Cardiac fibroblast (primary cell): ENCODE measurements at regions not wholly inside any gene's neighbourhood (a gene's known extent, or its start where the extent isn't known, plus 50 kb on each side); places are given as distances from the start of the nearest gene placed in this dataset.

Experiments
- DNase-seq, 2 donors: peaks; one replicate each; pipeline versions ENCODE4 v3.0.0 to v3.0.0-alpha.2; 2010; ENCODE audit warnings: low read depth in 2 of 2
- H3K4me3 ChIP-seq, 2 donors: replicated peaks in 1 of 2; 1 replicate in 1 of 2; 2 replicates in 1 of 2; pipeline ENCODE4 v1.5.1; 2011; ENCODE audit warnings: low read depth in 2 of 2, low read length in 2 of 2, mild to moderate bottlenecking in 2 of 2, moderate library complexity in 1 of 2
- TF ChIP-seq, protein P1 (sequence below): IDR thresholded peaks from one replicate; pipeline ENCODE4 v1.5.1; 2011; ENCODE audit warnings: low read depth, mild to moderate bottlenecking, low read length, inconsistent platforms

DNA sequence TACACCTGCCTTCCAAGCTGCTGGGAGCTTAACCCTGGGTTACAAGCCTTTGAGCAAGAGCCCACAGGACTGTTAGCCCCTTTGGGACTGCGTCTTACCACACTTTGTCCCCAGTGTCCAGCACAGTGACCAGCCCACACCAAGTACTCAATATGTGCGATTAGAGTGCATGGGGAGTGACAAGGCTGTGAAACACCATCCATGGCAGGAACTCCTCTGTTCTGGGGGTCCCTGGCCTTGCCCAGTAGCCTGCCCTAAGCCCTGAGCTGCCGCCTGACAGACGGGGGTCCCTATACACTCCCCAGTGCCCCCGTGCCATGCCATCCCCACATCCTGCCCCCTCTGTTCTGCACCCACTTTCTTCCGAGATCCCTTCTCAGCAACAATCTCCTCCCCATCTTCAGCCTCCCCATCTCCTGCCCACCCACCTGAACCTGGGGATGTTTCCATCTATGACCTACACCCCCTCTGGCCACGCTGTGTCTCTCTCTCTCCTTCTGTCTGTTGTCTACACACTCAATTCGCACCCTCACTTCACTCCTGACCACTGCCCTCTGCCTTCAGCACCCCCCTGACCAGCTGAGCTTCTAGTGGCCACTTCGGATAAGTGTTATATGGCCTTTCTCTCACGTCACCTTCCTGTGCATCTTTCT, 112.9 kb upstream of the SMURF2 start:
- TF ChIP-seq, protein P1, sequence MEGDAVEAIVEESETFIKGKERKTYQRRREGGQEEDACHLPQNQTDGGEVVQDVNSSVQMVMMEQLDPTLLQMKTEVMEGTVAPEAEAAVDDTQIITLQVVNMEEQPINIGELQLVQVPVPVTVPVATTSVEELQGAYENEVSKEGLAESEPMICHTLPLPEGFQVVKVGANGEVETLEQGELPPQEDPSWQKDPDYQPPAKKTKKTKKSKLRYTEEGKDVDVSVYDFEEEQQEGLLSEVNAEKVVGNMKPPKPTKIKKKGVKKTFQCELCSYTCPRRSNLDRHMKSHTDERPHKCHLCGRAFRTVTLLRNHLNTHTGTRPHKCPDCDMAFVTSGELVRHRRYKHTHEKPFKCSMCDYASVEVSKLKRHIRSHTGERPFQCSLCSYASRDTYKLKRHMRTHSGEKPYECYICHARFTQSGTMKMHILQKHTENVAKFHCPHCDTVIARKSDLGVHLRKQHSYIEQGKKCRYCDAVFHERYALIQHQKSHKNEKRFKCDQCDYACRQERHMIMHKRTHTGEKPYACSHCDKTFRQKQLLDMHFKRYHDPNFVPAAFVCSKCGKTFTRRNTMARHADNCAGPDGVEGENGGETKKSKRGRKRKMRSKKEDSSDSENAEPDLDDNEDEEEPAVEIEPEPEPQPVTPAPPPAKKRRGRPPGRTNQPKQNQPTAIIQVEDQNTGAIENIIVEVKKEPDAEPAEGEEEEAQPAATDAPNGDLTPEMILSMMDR = no peak
- DNase-seq = no peak
- no peak overlapping the region for H3K4me3 ChIP-seq

DNA sequence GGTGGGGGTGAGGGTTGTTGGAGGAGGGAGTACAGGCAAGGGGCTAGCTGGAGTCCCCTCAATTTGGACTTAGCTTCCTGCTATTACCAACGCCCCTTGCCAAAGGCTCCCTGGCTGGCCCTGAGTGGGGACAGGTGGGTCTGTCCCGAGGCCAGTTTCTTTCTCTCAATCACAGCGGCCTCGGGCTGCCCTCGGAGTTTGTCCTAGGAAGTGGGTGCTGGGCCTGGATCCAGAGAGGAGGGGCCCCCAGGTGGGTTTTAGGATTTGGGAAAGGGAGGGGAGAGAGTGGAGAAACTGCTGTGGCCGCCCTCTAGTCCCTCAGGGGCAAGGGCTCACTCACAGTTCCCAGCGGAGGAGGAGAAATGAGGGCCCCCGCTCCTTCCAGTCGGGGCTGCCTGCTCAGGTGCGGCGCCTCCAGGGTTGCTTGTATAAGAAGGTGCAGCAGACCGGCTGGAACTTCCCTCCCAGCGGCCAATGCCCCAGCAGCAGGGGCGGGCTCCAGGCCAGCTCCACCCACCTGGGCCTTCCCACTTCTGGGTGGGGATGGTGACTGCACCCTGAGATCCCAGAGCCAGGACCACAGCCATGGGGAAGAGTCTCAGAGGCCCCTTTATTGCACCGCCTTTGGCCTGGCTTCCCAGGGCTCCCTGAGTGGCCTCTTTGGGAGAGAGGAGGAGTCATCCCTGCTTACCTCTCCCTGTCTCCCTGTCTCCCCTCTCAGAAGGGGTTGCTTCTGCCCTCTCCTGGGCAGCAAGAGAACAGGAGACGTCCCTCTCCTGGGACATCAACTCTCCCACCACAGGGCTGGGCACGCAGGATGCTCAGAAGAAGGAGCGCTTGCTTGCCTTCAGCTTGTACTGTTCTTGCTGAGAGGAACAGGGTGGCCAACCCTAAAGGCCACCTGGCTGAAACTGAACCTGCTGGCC, 112.0 kb upstream of the SMURF2 start:
- TF ChIP-seq, protein P1 = peak; percentile 59
- DNase-seq = peak; percentile 60 to 71
- H3K4me3 ChIP-seq = no peak overlapping the region

DNA sequence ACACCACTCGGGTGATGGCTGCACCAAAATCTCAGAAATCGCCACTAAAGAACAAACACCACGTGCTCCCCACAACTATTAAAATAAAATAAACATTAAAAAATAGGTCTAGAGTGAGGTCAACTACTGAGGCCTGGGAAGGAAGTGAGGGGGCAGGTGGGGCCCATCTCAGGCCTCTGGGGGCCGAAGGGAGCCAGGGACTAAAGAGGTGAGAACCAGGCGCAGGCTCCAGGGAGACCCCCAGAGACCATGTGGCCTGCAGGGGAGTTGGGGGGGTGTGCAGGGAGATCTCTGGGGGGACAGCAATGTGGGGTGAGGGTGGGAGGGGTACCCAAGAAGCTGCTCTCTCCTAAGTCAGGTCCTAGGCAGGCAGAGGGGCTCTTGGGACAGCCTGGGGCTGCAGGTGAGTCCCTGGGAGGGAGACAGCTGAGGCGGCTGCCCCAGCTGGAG, 111.3 kb upstream of the SMURF2 start:
- TF ChIP-seq, protein P1 = no peak

DNA sequence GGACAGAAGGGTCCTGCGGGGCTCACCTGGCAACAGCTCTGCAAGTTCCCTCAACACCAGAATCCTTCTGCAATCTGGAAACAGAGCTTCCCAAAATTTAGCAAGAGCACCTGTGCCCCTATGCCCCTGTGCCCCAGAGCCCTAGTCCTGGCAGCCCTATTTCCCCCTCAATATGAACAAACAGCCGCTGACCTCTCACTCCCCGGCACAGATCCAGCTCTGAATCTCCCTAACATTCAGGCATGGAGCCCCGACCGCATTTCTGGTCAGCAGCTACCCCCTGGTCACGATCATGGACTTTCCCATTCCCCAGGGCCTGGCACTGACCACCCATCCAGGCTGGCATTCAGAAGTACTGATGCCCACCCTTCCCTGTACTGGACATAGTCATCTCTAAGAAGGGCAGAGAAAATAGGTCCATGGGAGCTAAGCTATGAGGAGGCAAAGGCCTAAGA, 110.8 kb upstream of the SMURF2 start:
- TF ChIP-seq, protein P1 = no peak
- no peak for DNase-seq
- no peak overlapping the region for H3K4me3 ChIP-seq

More for the DNA sequence above, 111.3 kb upstream of the SMURF2 start:
- H3K4me3 ChIP-seq = no peak overlapping the region
- DNase-seq = no peak

DNA sequence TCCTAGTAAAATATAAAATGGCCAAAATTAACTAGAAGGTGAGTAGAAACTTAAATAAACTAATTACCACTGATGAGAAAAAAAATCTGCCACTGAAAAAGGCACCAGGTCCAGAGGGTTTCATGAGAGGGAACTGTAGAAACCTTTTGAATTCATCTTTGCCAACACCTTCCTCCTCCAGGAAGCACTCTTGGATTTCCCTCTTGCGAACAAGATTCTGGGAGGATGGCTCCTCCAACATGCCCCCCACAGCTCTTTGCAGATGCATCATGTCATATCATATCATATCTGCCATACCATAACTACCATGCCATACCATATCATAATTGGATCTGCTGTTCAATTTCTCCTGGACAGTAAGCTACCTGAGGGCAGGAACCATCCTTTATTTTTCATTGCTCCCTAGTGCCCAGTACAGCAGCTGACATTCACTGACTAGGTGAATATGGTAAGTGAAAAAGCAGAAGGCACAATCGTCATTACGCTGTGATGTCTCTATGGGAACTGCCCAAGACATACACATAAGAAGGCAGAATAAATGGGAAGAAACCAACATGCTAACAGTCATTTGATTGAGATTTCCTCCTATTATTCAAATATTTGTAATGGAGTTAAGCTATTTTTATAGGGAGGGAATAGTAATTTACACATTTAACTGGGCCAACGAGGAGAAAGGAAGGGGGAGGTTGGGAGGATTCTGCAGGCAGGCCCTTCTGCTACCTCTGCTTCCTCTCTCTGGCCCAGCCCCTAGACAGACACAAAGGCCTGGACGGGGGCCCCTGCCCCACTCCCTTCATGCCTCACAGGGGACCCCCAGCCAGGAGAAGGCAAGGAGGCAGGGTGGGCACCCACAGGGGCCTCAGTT, 110.1 kb upstream of the SMURF2 start:
- no peak for DNase-seq
- H3K4me3 ChIP-seq = no peak overlapping the region
- TF ChIP-seq, protein P1 = no peak

DNA sequence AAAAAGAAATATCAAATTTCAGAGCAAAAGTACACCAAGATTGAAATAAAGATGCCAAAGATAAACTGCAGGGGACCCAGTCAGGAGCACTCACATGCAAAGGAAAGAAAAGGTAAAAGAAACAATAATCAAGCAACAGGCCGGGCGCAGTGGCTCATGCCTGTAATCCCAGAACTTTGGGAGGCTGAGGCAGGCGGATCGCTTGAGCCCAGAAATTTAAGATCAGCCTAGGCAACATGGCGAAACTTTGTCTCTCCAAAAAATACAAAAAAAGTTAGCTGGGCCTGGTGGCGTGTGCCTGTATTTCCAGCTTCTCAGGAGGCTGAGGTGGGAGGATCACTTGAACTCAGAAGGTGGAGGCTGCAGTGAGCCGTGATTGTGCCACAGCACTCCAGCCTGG, 107.6 kb upstream of the SMURF2 start:
- TF ChIP-seq, protein P1 = no peak
- DNase-seq = no peak
- no peak overlapping the region for H3K4me3 ChIP-seq
